Calu3 (cell line): ENCODE measurements at regions not wholly inside any gene's neighbourhood (a gene's known extent, or its start where the extent isn't known, plus 50 kb on each side); places are given as distances from the start of the nearest gene placed in this dataset.

Source experiments
- BruUV-seq: library from RNA; stranded (reverse); fragments of 400-500 nt; replicated peaks from 2 replicates; lab custom pipeline; 2021; lab: Mats Ljungman, UMichigan
- CTCF ChIA-PET: fragments of 300-600 bp; sonication (Branson Sonifier 250); formaldehyde crosslinking; loops from one replicate; lab custom pipeline; 2022; ENCODE audit warnings: antibody characterized with exemption; lab: Charles Lee
- DNase-seq: peaks from one replicate; pipeline ENCODE4 v3.0.0; 2022
- H3K27ac Mint-ChIP-seq: one replicate; pipeline ENCODE4 v1.8.0; 2022; ENCODE audit warnings: mixed read lengths; ENCODE audit not compliant: unreplicated experiment
- H3K27me3 Mint-ChIP-seq: one replicate; pipeline ENCODE4 v1.8.0; 2022; ENCODE audit warnings: mixed read lengths; ENCODE audit not compliant: unreplicated experiment
- H3K36me3 Mint-ChIP-seq: one replicate; pipeline ENCODE4 v1.8.0; 2022; ENCODE audit warnings: mild to moderate bottlenecking, moderate library complexity, mixed read lengths; ENCODE audit not compliant: insufficient read depth, unreplicated experiment
- H3K4me1 Mint-ChIP-seq: one replicate; pipeline ENCODE4 v1.8.0; 2022; ENCODE audit warnings: mild to moderate bottlenecking, low read depth, mixed read lengths; ENCODE audit not compliant: unreplicated experiment
- H3K4me3 Mint-ChIP-seq: one replicate; pipeline ENCODE4 v1.8.0; 2022; ENCODE audit warnings: mild to moderate bottlenecking, low read depth, moderate library complexity, mixed read lengths; ENCODE audit not compliant: unreplicated experiment
- H3K9me3 Mint-ChIP-seq: one replicate; pipeline ENCODE4 v1.8.0; 2022; ENCODE audit warnings: low read depth, mixed read lengths; ENCODE audit not compliant: unreplicated experiment
- CTCF ChIP-seq: fragments of 200-600 bp; IDR thresholded peaks from one replicate; pipeline ENCODE4 v1.8.0; 2022; ENCODE audit warnings: antibody characterized with exemption; ENCODE audit not compliant: unreplicated experiment
- intact Hi-C: fragments of 100-400 bp; cut with micrococcal nuclease; formaldehyde crosslinking; loops from one replicate; pipeline ENCODE4 v1.10.0; 2022; ENCODE audit not compliant: unreplicated experiment

GRCh38 chr2:129229196-129229595 lies 750.3 kb upstream of the RAB6C start:
- Mint-ChIP-seq H3K27me3 (no peaks in the 10 kb centered on the region), H3K27ac (no peak overlapping the region), H3K4me3 (no peak overlapping the region), H3K4me1 (no peaks in the 10 kb centered on the region), H3K36me3 (no peaks in the 10 kb centered on the region), H3K9me3 (peaks cover 1% of the 10 kb centered on the region)
- no TSS peak for BruUV-seq
- no peak for DNase-seq
- CTCF ChIA-PET: no interaction called here
- intact Hi-C loops: no loop called here
- TF ChIP-seq CTCF: no peak

- Mint-ChIP-seq H3K27ac (no peak overlapping the region), H3K27me3 (no peaks in the 10 kb centered on the region), H3K4me3 (no peak overlapping the region), H3K36me3 (no peaks in the 10 kb centered on the region), H3K4me1 (no peaks in the 10 kb centered on the region), H3K9me3 (no peaks in the 10 kb centered on the region)
- no TSS peak for BruUV-seq
- CTCF ChIA-PET: no interaction called here
- DNase-seq: no peak
- no peak for TF ChIP-seq CTCF
- intact Hi-C loops: no loop called here
These were observed 749.5 kb upstream of the RAB6C start for GRCh38 chr2:129229830-129230441.

GRCh38 chr2:129231924-129232323 lies 747.5 kb upstream of the RAB6C start:
- no peaks in the 10 kb centered on the region for H3K36me3 Mint-ChIP-seq
- H3K4me3 Mint-ChIP-seq: no peak overlapping the region
- H3K4me1 Mint-ChIP-seq: no peaks in the 10 kb centered on the region
- no peak overlapping the region for H3K27ac Mint-ChIP-seq
- no peak for DNase-seq
- CTCF ChIA-PET: no interaction called here
- TF ChIP-seq CTCF: no peak
- no TSS peak for BruUV-seq
- no peaks in the 10 kb centered on the region for H3K27me3 Mint-ChIP-seq
- no peaks in the 10 kb centered on the region for H3K9me3 Mint-ChIP-seq
- intact Hi-C loops: no loop called here

- Mint-ChIP-seq H3K27ac (no peak overlapping the region), H3K4me1 (no peaks in the 10 kb centered on the region), H3K27me3 (no peaks in the 10 kb centered on the region), H3K9me3 (no peaks in the 10 kb centered on the region), H3K36me3 (no peaks in the 10 kb centered on the region), H3K4me3 (no peak overlapping the region)
- no TSS peak for BruUV-seq
- intact Hi-C loops: no loop called here
- no peak for TF ChIP-seq CTCF
- DNase-seq: no peak
- CTCF ChIA-PET: no interaction called here
These were observed 746.3 kb upstream of the RAB6C start for GRCh38 chr2:129233166-129233565.
